ENCODE measurements at regions not wholly inside any gene's neighbourhood (a gene's known extent, or its start where the extent isn't known, plus 50 kb on each side); places are given as distances from the start of the nearest gene placed in this dataset.

- H3K4me1 ChIP-seq (ENCODE audit: control insufficient read depth in 1 of 2, insufficient read depth in 2 of 2, low read length in 2 of 2), result no peaks in the 10 kb centered on the region
- WGBS, 2 donors, result 60 to 72% methylated on average over 3 of the region's 3 CpGs
- H3K27ac ChIP-seq (ENCODE audit: low read depth in 1 of 2, low read length in 2 of 2), result no peak overlapping the region
- DNase-seq (no peak), ATAC-seq (ENCODE audit: low FRiP score) (no peak)
- H3K27me3 ChIP-seq (ENCODE audit: control insufficient read depth in 1 of 2, insufficient read depth in 2 of 2, low read length in 1 of 2), result no peaks in the 10 kb centered on the region
- H3K36me3 ChIP-seq (ENCODE audit: control insufficient read depth in 1 of 2, insufficient read depth in 2 of 2, low read length in 1 of 2), result no peaks in the 10 kb centered on the region
- no peak overlapping the region for H3K4me3 ChIP-seq (ENCODE audit: low read length in 2 of 2)
- intact Hi-C loops (cut with DNase I), result no loop called here
- H3K9me3 ChIP-seq (ENCODE audit: control insufficient read depth, low read length), result no peaks in the 10 kb centered on the region
These were observed 101.9 kb downstream of the KCNJ2 start for GRCh38 chr17:70271200-70271599.

- DNase-seq, result no peak
- Histone ChIP-seq H3K9me3 (ENCODE audit: control insufficient read depth, low read length) (no peaks in the 10 kb centered on the region), H3K27me3 (ENCODE audit: control insufficient read depth in 1 of 2, insufficient read depth in 2 of 2, low read length in 1 of 2) (no peaks in the 10 kb centered on the region), H3K27ac (ENCODE audit: low read depth in 1 of 2, low read length in 2 of 2) (no peak overlapping the region), H3K4me1 (ENCODE audit: control insufficient read depth in 1 of 2, insufficient read depth in 2 of 2, low read length in 2 of 2) (no peaks in the 10 kb centered on the region), H3K36me3 (ENCODE audit: control insufficient read depth in 1 of 2, insufficient read depth in 2 of 2, low read length in 1 of 2) (no peaks in the 10 kb centered on the region), H3K4me3 (ENCODE audit: low read length in 2 of 2) (no peak overlapping the region)
- intact Hi-C loops (cut with DNase I), result no loop called here
- no peak for ATAC-seq (ENCODE audit: low FRiP score)
- WGBS, 2 donors, result 90 to 93% methylated on average over 3 of the region's 3 CpGs
These were observed 102.3 kb downstream of the KCNJ2 start for GRCh38 chr17:70271672-70272071.

- 68 to 76% methylated on average over 2 of the region's 2 CpGs for WGBS, 2 donors
- DNase-seq (no peak), ATAC-seq (ENCODE audit: low FRiP score) (no peak)
- H3K36me3 ChIP-seq (ENCODE audit: control insufficient read depth in 1 of 2, insufficient read depth in 2 of 2, low read length in 1 of 2), result no peaks in the 10 kb centered on the region
- H3K9me3 ChIP-seq (ENCODE audit: control insufficient read depth, low read length), result no peaks in the 10 kb centered on the region
- intact Hi-C loops (cut with DNase I), result no loop called here
- H3K27ac ChIP-seq (ENCODE audit: low read depth in 1 of 2, low read length in 2 of 2), result no peak overlapping the region
- no peaks in the 10 kb centered on the region for H3K4me1 ChIP-seq (ENCODE audit: control insufficient read depth in 1 of 2, insufficient read depth in 2 of 2, low read length in 2 of 2)
- H3K27me3 ChIP-seq (ENCODE audit: control insufficient read depth in 1 of 2, insufficient read depth in 2 of 2, low read length in 1 of 2), result no peaks in the 10 kb centered on the region
- H3K4me3 ChIP-seq (ENCODE audit: low read length in 2 of 2), result no peak overlapping the region
These were observed 104.9 kb downstream of the KCNJ2 start for GRCh38 chr17:70274255-70274654.

DNA sequence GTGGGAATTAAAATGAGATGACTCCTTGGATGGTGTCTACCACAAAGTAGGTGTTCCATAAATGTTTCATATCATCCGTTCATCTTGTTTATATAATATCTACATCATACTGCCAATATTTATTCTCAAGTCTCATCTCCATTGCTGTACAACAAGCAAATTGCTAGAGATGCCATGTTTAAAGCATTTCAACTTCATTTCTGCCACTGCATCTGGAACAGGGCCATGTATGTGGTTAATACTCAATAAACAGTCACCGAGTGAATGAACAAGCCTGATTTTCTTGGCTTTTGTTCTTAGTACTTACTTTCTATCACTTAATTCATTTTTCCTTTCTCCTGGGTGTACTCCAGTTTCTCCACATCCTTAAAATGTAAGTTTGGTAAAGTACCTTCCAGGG lies 107.6 kb downstream of the KCNJ2 start:
- 54 to 58% methylated on average over 2 of the region's 2 CpGs for WGBS, 2 donors
- H3K4me1 ChIP-seq (ENCODE audit: control insufficient read depth in 1 of 2, insufficient read depth in 2 of 2, low read length in 2 of 2), result no peaks in the 10 kb centered on the region

DNA sequence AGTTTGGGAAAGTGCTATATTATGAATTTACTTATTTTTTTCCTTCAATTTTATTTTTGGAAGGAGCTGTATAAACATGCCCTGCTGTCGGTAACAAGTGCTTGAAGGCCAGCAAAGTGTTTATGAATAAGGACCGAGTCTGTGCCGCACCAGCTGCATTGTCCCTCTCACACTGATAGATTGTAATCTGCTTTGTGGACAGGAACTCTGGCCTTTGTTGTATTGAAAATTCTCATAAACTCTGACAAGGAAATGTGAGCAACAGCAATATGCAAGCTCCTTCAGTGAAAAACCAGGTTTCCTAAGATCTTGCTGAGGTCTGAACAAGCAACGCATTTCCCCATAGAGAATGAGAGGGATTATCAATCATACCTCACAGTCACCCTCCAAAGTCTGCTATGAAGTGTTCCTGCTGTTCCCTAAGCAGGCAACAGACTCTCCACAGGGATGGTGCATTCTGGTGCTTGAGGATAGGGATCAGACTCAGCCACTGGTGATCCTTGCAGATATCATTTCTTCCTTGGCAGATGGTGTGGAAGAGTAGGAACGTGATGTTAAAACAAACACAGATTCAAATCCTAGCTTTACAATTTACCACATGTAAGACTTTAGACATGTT lies 109.6 kb downstream of the KCNJ2 start:
- 29 to 30% methylated on average over 5 of the region's 5 CpGs for WGBS, 2 donors
- H3K4me3 ChIP-seq (ENCODE audit: low read length in 2 of 2), result no peak overlapping the region
- H3K9me3 ChIP-seq (ENCODE audit: control insufficient read depth, low read length), result no peaks in the 10 kb centered on the region
- no peak for DNase-seq
- no peaks in the 10 kb centered on the region for H3K27me3 ChIP-seq (ENCODE audit: control insufficient read depth in 1 of 2, insufficient read depth in 2 of 2, low read length in 1 of 2)
- H3K36me3 ChIP-seq (ENCODE audit: control insufficient read depth in 1 of 2, insufficient read depth in 2 of 2, low read length in 1 of 2), result no peaks in the 10 kb centered on the region
- ATAC-seq (ENCODE audit: low FRiP score), result no peak
- H3K4me1 ChIP-seq (ENCODE audit: control insufficient read depth in 1 of 2, insufficient read depth in 2 of 2, low read length in 2 of 2), result no peaks in the 10 kb centered on the region
- H3K27ac ChIP-seq (ENCODE audit: low read depth in 1 of 2, low read length in 2 of 2), result no peak overlapping the region
- intact Hi-C loops (cut with DNase I), result no loop called here

More for the DNA sequence above, 107.6 kb downstream of the KCNJ2 start:
- DNase-seq, result no peak
- no peaks in the 10 kb centered on the region for H3K27me3 ChIP-seq (ENCODE audit: control insufficient read depth in 1 of 2, insufficient read depth in 2 of 2, low read length in 1 of 2)
- intact Hi-C loops (cut with DNase I), result no loop called here
- no peak for ATAC-seq (ENCODE audit: low FRiP score)
- H3K4me3 ChIP-seq (ENCODE audit: low read length in 2 of 2), result no peak overlapping the region
- H3K36me3 ChIP-seq (ENCODE audit: control insufficient read depth in 1 of 2, insufficient read depth in 2 of 2, low read length in 1 of 2), result no peaks in the 10 kb centered on the region
- H3K9me3 ChIP-seq (ENCODE audit: control insufficient read depth, low read length), result no peaks in the 10 kb centered on the region
- no peak overlapping the region for H3K27ac ChIP-seq (ENCODE audit: low read depth in 1 of 2, low read length in 2 of 2)

GRCh38 chr17:70286391-70286790 lies 117.1 kb downstream of the KCNJ2 start:
- no peaks in the 10 kb centered on the region for H3K36me3 ChIP-seq (ENCODE audit: control insufficient read depth in 1 of 2, insufficient read depth in 2 of 2, low read length in 1 of 2)
- ATAC-seq (ENCODE audit: low FRiP score) (no peak), DNase-seq (no peak)
- intact Hi-C loops (cut with DNase I), result no loop called here
- no peaks in the 10 kb centered on the region for H3K4me1 ChIP-seq (ENCODE audit: control insufficient read depth in 1 of 2, insufficient read depth in 2 of 2, low read length in 2 of 2)
- no peaks in the 10 kb centered on the region for H3K9me3 ChIP-seq (ENCODE audit: control insufficient read depth, low read length)
- H3K27me3 ChIP-seq (ENCODE audit: control insufficient read depth in 1 of 2, insufficient read depth in 2 of 2, low read length in 1 of 2), result no peaks in the 10 kb centered on the region
- H3K27ac ChIP-seq (ENCODE audit: low read depth in 1 of 2, low read length in 2 of 2), result no peak overlapping the region
- 68 to 72% methylated on average over 3 of the region's 3 CpGs for WGBS, 2 donors
- H3K4me3 ChIP-seq (ENCODE audit: low read length in 2 of 2), result no peak overlapping the region

- no peak for DNase-seq
- Histone ChIP-seq H3K27ac (ENCODE audit: low read depth in 1 of 2, low read length in 2 of 2) (no peak overlapping the region), H3K27me3 (ENCODE audit: control insufficient read depth in 1 of 2, insufficient read depth in 2 of 2, low read length in 1 of 2) (no peaks in the 10 kb centered on the region), H3K4me1 (ENCODE audit: control insufficient read depth in 1 of 2, insufficient read depth in 2 of 2, low read length in 2 of 2) (no peaks in the 10 kb centered on the region), H3K4me3 (ENCODE audit: low read length in 2 of 2) (no peak overlapping the region), H3K36me3 (ENCODE audit: control insufficient read depth in 1 of 2, insufficient read depth in 2 of 2, low read length in 1 of 2) (no peaks in the 10 kb centered on the region), H3K9me3 (ENCODE audit: control insufficient read depth, low read length) (no peaks in the 10 kb centered on the region)
- ATAC-seq (ENCODE audit: low FRiP score), result no peak
- intact Hi-C loops (cut with DNase I), result no loop called here
- 77 to 81% methylated on average over 3 of the region's 3 CpGs for WGBS, 2 donors
These were observed 119.4 kb downstream of the KCNJ2 start for GRCh38 chr17:70288540-70289290.

DNA sequence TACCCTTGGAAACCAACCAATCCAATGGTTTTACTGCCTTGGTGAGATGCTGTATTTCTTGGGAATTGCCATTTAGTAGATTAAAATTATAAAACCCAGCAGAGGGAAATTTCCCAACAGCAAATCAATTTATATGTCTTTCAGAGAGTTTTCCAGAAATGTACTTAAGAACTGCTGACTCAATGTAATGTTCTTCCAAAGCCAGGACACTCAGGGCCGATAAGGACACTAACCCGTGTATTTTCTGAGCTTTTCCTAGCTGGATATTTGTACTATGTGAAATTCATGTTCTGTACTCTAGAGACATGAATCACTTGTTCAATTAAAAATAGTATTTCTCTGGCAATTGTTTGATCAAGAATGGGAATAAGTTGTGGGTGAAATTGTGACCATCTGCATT lies 121.4 kb downstream of the KCNJ2 start:
- Histone ChIP-seq H3K4me1 (ENCODE audit: control insufficient read depth in 1 of 2, insufficient read depth in 2 of 2, low read length in 2 of 2) (no peaks in the 10 kb centered on the region), H3K9me3 (ENCODE audit: control insufficient read depth, low read length) (peaks cover 1% of the 10 kb centered on the region), H3K27me3 (ENCODE audit: control insufficient read depth in 1 of 2, insufficient read depth in 2 of 2, low read length in 1 of 2) (no peaks in the 10 kb centered on the region), H3K27ac (ENCODE audit: low read depth in 1 of 2, low read length in 2 of 2) (no peak overlapping the region), H3K4me3 (ENCODE audit: low read length in 2 of 2) (no peak overlapping the region), H3K36me3 (ENCODE audit: control insufficient read depth in 1 of 2, insufficient read depth in 2 of 2, low read length in 1 of 2) (no peaks in the 10 kb centered on the region)
- intact Hi-C loops (cut with DNase I), result no loop called here
- DNase-seq, result no peak
- 48 to 63% methylated on average over 2 of the region's 2 CpGs for WGBS, 2 donors
- no peak for ATAC-seq (ENCODE audit: low FRiP score)

DNA sequence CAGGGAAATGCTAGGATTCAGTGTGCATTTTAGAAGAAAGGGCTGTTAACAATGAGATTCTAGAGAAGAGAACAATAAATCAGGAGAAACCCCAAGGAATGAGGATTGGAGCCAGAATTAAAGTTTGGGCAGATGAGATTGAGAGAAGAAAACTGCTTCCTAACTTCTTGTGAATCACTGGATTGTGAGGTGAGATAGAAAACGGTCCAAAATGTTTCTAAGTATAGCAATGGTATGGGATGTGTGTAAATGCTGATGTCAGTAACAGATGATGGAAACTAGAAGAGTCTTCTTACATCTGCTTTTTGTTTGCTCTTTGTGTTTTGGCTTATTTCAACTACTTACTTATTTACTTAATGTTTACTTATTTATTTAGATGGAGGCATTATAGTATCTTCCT lies 123.0 kb downstream of the KCNJ2 start:
- ATAC-seq (ENCODE audit: low FRiP score), result no peak
- WGBS, 2 donors, result 16 to 27% methylated on average over 1 of the region's 1 CpG
- no peaks in the 10 kb centered on the region for H3K4me1 ChIP-seq (ENCODE audit: control insufficient read depth in 1 of 2, insufficient read depth in 2 of 2, low read length in 2 of 2)

More for the DNA sequence above, 123.0 kb downstream of the KCNJ2 start:
- Histone ChIP-seq H3K36me3 (ENCODE audit: control insufficient read depth in 1 of 2, insufficient read depth in 2 of 2, low read length in 1 of 2) (no peaks in the 10 kb centered on the region), H3K27me3 (ENCODE audit: control insufficient read depth in 1 of 2, insufficient read depth in 2 of 2, low read length in 1 of 2) (no peaks in the 10 kb centered on the region), H3K27ac (ENCODE audit: low read depth in 1 of 2, low read length in 2 of 2) (no peak overlapping the region), H3K9me3 (ENCODE audit: control insufficient read depth, low read length) (peaks cover 1% of the 10 kb centered on the region), H3K4me3 (ENCODE audit: low read length in 2 of 2) (no peak overlapping the region)
- intact Hi-C loops (cut with DNase I), result no loop called here
- DNase-seq, result no peak
